ENCODE measurements at regions not wholly inside any gene's neighbourhood (a gene's known extent, or its start where the extent isn't known, plus 50 kb on each side); places are given as distances from the start of the nearest gene placed in this dataset.

DNA sequence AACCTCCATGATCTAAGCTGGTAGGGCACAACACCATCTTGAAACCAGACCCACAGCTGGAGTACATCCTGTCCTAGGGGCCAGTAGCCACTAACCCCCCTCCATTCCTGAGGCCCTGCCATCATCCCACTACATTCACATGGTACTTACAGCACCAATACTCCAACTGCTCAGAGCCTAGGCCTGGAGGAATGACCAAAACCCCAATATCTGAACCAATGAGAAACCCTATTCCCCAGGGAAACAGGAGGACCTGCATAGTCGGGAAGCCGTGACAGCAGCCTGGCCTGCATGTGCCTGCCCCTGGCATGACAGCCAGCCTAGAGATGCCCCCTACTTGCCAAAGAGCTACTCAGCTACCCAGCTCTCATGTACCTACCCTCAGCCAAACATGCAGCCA lies 65.4 kb upstream of the DMRT1 start:
- Mint-ChIP-seq H3K27ac (ENCODE audit: unreplicated experiment) (no peak overlapping the region), H3K4me1 (ENCODE audit: low read depth) (no peaks in the 10 kb centered on the region), H3K9me3 (ENCODE audit: low read depth) (peaks cover 32% of the 10 kb centered on the region), H3K27me3 (ENCODE audit: low read depth) (peaks cover 51% of the 10 kb centered on the region), H3K4me3 (ENCODE audit: unreplicated experiment) (no peak overlapping the region), H3K36me3 (ENCODE audit: low read depth) (peaks cover 12% of the 10 kb centered on the region)
- TF ChIP-seq, protein P1, sequence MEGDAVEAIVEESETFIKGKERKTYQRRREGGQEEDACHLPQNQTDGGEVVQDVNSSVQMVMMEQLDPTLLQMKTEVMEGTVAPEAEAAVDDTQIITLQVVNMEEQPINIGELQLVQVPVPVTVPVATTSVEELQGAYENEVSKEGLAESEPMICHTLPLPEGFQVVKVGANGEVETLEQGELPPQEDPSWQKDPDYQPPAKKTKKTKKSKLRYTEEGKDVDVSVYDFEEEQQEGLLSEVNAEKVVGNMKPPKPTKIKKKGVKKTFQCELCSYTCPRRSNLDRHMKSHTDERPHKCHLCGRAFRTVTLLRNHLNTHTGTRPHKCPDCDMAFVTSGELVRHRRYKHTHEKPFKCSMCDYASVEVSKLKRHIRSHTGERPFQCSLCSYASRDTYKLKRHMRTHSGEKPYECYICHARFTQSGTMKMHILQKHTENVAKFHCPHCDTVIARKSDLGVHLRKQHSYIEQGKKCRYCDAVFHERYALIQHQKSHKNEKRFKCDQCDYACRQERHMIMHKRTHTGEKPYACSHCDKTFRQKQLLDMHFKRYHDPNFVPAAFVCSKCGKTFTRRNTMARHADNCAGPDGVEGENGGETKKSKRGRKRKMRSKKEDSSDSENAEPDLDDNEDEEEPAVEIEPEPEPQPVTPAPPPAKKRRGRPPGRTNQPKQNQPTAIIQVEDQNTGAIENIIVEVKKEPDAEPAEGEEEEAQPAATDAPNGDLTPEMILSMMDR (IDR thresholded peaks at IDR 0.05) = no peak
- no peak for DNase-seq (ENCODE audit: low spot score)

DNA sequence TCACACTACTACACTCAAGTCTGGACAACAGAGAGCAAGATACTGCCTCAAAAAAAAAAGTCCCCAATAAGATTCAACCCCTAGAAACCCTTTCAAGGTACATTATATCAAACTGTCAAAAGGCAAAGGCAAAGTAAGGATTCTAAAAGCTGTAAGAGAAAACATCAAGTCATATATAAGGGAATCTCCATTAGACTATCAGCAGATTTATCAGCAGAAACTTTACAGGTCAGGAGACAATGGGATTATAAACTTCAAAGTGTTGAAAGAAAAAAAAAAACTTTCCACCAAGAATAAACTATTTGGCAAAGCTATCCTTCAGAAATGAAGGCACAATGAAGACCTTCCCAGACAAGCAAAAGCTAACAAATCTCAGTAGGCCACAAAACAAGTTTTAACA lies 63.5 kb upstream of the DMRT1 start:
- H3K27me3 Mint-ChIP-seq (ENCODE audit: low read depth) = peaks cover 48% of the 10 kb centered on the region
- H3K27ac Mint-ChIP-seq (ENCODE audit: unreplicated experiment) = no peak overlapping the region
- TF ChIP-seq, protein P1 (IDR thresholded peaks at IDR 0.05) = no peak
- H3K4me3 Mint-ChIP-seq (ENCODE audit: unreplicated experiment) = no peak overlapping the region
- no peaks in the 10 kb centered on the region for H3K4me1 Mint-ChIP-seq (ENCODE audit: low read depth)
- H3K9me3 Mint-ChIP-seq (ENCODE audit: low read depth) = peaks cover 28% of the 10 kb centered on the region
- peaks cover 12% of the 10 kb centered on the region for H3K36me3 Mint-ChIP-seq (ENCODE audit: low read depth)
- DNase-seq (ENCODE audit: low spot score) = no peak

DNA sequence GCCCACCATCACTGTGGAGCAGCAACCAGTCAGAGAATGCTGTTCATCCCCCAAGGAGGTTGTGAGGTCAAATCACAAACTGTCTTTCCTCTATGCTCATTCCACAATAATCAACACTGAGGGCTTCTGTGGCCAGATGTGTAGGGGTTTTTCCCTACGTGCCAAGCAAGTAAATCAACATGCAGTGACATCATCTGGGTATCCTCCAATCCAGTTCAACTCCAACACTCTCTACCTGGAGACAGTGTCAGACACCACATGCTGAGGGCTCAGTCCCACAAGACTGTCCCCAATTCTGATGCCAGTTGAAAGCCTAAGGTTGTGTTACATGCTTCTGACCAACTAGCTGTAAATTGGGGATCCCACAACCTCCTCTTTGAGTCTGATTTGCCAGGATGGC lies 57.3 kb upstream of the DMRT1 start:
- Mint-ChIP-seq H3K4me3 (ENCODE audit: unreplicated experiment) (no peak overlapping the region), H3K9me3 (ENCODE audit: low read depth) (peaks cover 3% of the 10 kb centered on the region), H3K36me3 (ENCODE audit: low read depth) (no peaks in the 10 kb centered on the region), H3K27ac (ENCODE audit: unreplicated experiment) (no peak overlapping the region), H3K27me3 (ENCODE audit: low read depth) (peaks cover 26% of the 10 kb centered on the region), H3K4me1 (ENCODE audit: low read depth) (no peaks in the 10 kb centered on the region)
- no peak for DNase-seq (ENCODE audit: low spot score)
- TF ChIP-seq, protein P1 (IDR thresholded peaks at IDR 0.05) = no peak

DNA sequence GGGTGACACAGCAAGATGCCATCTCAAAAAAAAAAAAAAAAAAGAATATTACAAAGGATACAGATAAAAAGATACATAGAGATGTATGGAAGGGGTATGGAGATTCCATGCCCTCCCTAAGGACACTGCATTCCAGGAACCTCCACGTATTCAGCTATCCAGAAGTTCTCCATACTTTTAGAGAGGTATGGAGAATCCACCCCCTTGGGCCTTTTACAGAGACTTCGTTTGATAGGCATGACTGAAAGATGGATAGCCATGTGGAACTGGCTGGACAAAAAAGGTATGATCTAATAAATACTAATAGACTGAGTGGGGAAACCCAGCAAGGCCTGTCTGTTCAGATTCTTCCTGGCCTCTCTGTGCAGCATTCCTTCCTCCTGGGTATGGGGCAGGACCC lies 56.6 kb upstream of the DMRT1 start:
- no peak for DNase-seq (ENCODE audit: low spot score)
- no peak overlapping the region for H3K27ac Mint-ChIP-seq (ENCODE audit: unreplicated experiment)
- no peaks in the 10 kb centered on the region for H3K9me3 Mint-ChIP-seq (ENCODE audit: low read depth)
- no peaks in the 10 kb centered on the region for H3K4me1 Mint-ChIP-seq (ENCODE audit: low read depth)
- peaks cover 22% of the 10 kb centered on the region for H3K27me3 Mint-ChIP-seq (ENCODE audit: low read depth)
- H3K36me3 Mint-ChIP-seq (ENCODE audit: low read depth) = no peaks in the 10 kb centered on the region
- TF ChIP-seq, protein P1 (IDR thresholded peaks at IDR 0.05) = no peak
- no peak overlapping the region for H3K4me3 Mint-ChIP-seq (ENCODE audit: unreplicated experiment)

DNA sequence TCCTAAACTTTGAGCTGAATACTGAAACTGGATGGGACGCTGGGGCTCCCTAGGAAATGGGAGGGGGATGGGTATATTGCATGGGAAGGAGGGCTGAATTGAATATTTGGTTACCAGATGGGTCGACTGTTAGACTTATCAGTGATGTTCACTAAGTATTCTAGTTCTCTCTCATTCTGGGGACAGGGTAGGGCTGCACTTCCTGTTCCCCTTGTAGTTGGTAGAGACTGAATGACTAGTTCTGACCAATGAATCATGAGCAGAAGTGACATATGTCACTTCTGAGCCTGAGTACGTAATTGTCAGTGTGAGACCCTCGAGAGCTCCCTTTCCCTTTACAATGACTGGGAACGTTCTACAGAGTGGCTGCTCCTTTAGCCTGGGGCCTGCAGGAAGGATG lies 55.5 kb upstream of the DMRT1 start:
- TF ChIP-seq, protein P1 (IDR thresholded peaks at IDR 0.05) = no peak
- H3K36me3 Mint-ChIP-seq (ENCODE audit: low read depth) = no peaks in the 10 kb centered on the region
- H3K27me3 Mint-ChIP-seq (ENCODE audit: low read depth) = peaks cover 17% of the 10 kb centered on the region
- H3K4me3 Mint-ChIP-seq (ENCODE audit: unreplicated experiment) = no peak overlapping the region
- H3K4me1 Mint-ChIP-seq (ENCODE audit: low read depth) = no peaks in the 10 kb centered on the region
- no peak for DNase-seq (ENCODE audit: low spot score)
- no peak overlapping the region for H3K27ac Mint-ChIP-seq (ENCODE audit: unreplicated experiment)
- no peaks in the 10 kb centered on the region for H3K9me3 Mint-ChIP-seq (ENCODE audit: low read depth)
